ENCODE measurements at regions not wholly inside any gene's neighbourhood (a gene's known extent, or its start where the extent isn't known, plus 50 kb on each side); places are given as distances from the start of the nearest gene placed in this dataset.
"Not testable (repeated sequence)": the region's sequence is repeated elsewhere in the genome, so short reads cannot be mapped to it uniquely, and the experiment has no call there.

- DNase-seq (ENCODE audit: low read depth in 1 of 2, low spot score in 1 of 2): no peak
Measured at GRCh38 chr12:75874441-75874840, 157.1 kb downstream of the PHLDA1 start.

GRCh38 chr12:75872762-75873161 lies 158.8 kb downstream of the PHLDA1 start:
- no peak for DNase-seq (ENCODE audit: low read depth in 1 of 2, low spot score in 1 of 2)

GRCh38 chr12:75870878-75871277 lies 160.7 kb downstream of the PHLDA1 start:
- DNase-seq (ENCODE audit: low read depth in 1 of 2, low spot score in 1 of 2): no peak

GRCh38 chr12:75868501-75868900 lies 163.1 kb downstream of the PHLDA1 start:
- DNase-seq (ENCODE audit: low read depth in 1 of 2, low spot score in 1 of 2): no peak

GRCh38 chr12:75865315-75865714 lies 166.3 kb downstream of the PHLDA1 start:
- no peak for DNase-seq (ENCODE audit: low read depth in 1 of 2, low spot score in 1 of 2)

GRCh38 chr12:75864161-75864560 lies 167.4 kb downstream of the PHLDA1 start:
- DNase-seq (ENCODE audit: low read depth in 1 of 2, low spot score in 1 of 2): no peak

- no peak for DNase-seq (ENCODE audit: low read depth in 1 of 2, low spot score in 1 of 2)
Measured at GRCh38 chr12:75863533-75863932, 168.0 kb downstream of the PHLDA1 start.

GRCh38 chr12:75862692-75863471 lies 168.7 kb downstream of the PHLDA1 start:
- no peak for DNase-seq (ENCODE audit: low read depth in 1 of 2, low spot score in 1 of 2)

- DNase-seq (ENCODE audit: low read depth in 1 of 2, low spot score in 1 of 2): no peak
Measured at GRCh38 chr12:75859868-75860267, 171.7 kb downstream of the PHLDA1 start.

GRCh38 chr12:75856235-75856634 lies 175.3 kb downstream of the PHLDA1 start:
- DNase-seq (ENCODE audit: low read depth in 1 of 2, low spot score in 1 of 2): no peak

- DNase-seq (ENCODE audit: low read depth in 1 of 2, low spot score in 1 of 2): no peak
Measured at GRCh38 chr12:75855360-75855759, 176.2 kb downstream of the PHLDA1 start.

- DNase-seq (ENCODE audit: low read depth in 1 of 2, low spot score in 1 of 2): no peak
Measured at GRCh38 chr12:75854681-75855309, 176.8 kb downstream of the PHLDA1 start.

- not testable (repeated sequence) for DNase-seq (ENCODE audit: low read depth in 1 of 2, low spot score in 1 of 2)
Measured at GRCh38 chr12:75854137-75854536, 177.4 kb downstream of the PHLDA1 start.

- DNase-seq (ENCODE audit: low read depth in 1 of 2, low spot score in 1 of 2): no peak
Measured at GRCh38 chr12:75853626-75854025, 177.9 kb downstream of the PHLDA1 start.

GRCh38 chr12:75852956-75853355 lies 178.6 kb downstream of the PHLDA1 start:
- no peak for DNase-seq (ENCODE audit: low read depth in 1 of 2, low spot score in 1 of 2)

- DNase-seq (ENCODE audit: low read depth in 1 of 2, low spot score in 1 of 2): no peak
Measured at GRCh38 chr12:75852143-75852542, 179.4 kb downstream of the PHLDA1 start.

- DNase-seq (ENCODE audit: low read depth in 1 of 2, low spot score in 1 of 2): no peak
Measured at GRCh38 chr12:75850721-75851462, 180.7 kb downstream of the PHLDA1 start.

GRCh38 chr12:75848961-75849360 lies 182.6 kb downstream of the PHLDA1 start:
- DNase-seq (ENCODE audit: low read depth in 1 of 2, low spot score in 1 of 2): no peak

- DNase-seq (ENCODE audit: low read depth in 1 of 2, low spot score in 1 of 2): no peak
Measured at GRCh38 chr12:75848431-75848925, 183.1 kb downstream of the PHLDA1 start.

GRCh38 chr12:75846102-75846501 lies 185.5 kb downstream of the PHLDA1 start:
- no peak for DNase-seq (ENCODE audit: low read depth in 1 of 2, low spot score in 1 of 2)

GRCh38 chr12:75844985-75845384 lies 186.6 kb downstream of the PHLDA1 start:
- DNase-seq (ENCODE audit: low read depth in 1 of 2, low spot score in 1 of 2): no peak

Measured in activated T-helper 1 cell treated with anti-CD3 and anti-CD28 coated beads, Interleukin-2, amount 50 U/mL, for 16 hours (primary cell).